Body of pancreas (tissue), 4 donors: ENCODE measurements at regions not wholly inside any gene's neighbourhood (a gene's known extent, or its start where the extent isn't known, plus 50 kb on each side); places are given as distances from the start of the nearest gene placed in this dataset.

Source experiments
- POLR2A ChIP-seq, 3 donors: fragments of 450-650 bp; IDR thresholded peaks; one replicate each; pipeline ENCODE4 v1.6.1; 2016; ENCODE audit warnings: antibody characterized with exemption in 3 of 3, mild to moderate bottlenecking in 2 of 3
- TF ChIP-seq, protein P1 (sequence below), 7 experiments: fragments of 450-650 bp in 4 of 7; fragments of 200-600 bp in 3 of 7; sonication (generic) in 3 of 7; IDR thresholded peaks; one replicate each; pipeline ENCODE4 v1.5.1; 2016 to 2019; ENCODE audit warnings: antibody characterized with exemption in 7 of 7

DNA sequence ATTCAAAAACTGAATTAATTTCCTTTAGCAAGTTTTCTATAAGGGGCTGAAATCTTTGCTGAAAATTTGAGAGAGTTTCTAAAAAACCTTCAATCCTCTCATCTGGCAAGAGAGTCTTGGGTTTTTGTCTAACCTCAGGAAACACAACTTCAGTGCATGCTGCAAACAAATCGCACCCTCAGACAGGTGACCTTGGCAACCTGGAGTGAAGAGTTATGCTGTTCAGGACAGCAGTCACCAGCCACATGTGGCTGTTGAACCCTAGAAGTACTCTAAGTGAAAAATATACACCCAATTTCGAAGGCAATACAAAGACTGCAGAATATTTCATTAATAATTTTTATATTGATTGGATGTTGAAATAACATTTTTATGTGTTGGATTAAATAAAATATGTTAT, 184.8 kb downstream of the RPS29 start:
- TF ChIP-seq, protein P1, sequence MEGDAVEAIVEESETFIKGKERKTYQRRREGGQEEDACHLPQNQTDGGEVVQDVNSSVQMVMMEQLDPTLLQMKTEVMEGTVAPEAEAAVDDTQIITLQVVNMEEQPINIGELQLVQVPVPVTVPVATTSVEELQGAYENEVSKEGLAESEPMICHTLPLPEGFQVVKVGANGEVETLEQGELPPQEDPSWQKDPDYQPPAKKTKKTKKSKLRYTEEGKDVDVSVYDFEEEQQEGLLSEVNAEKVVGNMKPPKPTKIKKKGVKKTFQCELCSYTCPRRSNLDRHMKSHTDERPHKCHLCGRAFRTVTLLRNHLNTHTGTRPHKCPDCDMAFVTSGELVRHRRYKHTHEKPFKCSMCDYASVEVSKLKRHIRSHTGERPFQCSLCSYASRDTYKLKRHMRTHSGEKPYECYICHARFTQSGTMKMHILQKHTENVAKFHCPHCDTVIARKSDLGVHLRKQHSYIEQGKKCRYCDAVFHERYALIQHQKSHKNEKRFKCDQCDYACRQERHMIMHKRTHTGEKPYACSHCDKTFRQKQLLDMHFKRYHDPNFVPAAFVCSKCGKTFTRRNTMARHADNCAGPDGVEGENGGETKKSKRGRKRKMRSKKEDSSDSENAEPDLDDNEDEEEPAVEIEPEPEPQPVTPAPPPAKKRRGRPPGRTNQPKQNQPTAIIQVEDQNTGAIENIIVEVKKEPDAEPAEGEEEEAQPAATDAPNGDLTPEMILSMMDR (IDR thresholded peaks at IDR 0.05), result no peak
- no peak for TF ChIP-seq POLR2A (IDR thresholded peaks at IDR 0.05)
